ENCODE measurements at regions not wholly inside any gene's neighbourhood (a gene's known extent, or its start where the extent isn't known, plus 50 kb on each side); places are given as distances from the start of the nearest gene placed in this dataset.

GRCh38 chr9:16247188-16247875 lies 623.1 kb downstream of the BNC2 start:
- dilution Hi-C loops (cut with MboI; ENCODE audit: extremely low pct_ligation_motif_present, low sequenced_read_pairs): loop anchor here (25.0 kb wide), 1 partner anchor 390 kb away; no protein-coding TSS in a partner anchor
- no peak overlapping the region for H3K4me2 ChIP-seq (ENCODE audit: control insufficient read depth, extremely low read depth, insufficient read depth, low read depth, low read length)
- H2AFZ ChIP-seq (ENCODE audit: control insufficient read depth, low read length): no peak overlapping the region

GRCh38 chr9:16248822-16249221 lies 621.6 kb downstream of the BNC2 start:
- TF ChIP-seq EZH2 (IDR thresholded peaks at IDR 0.05; ENCODE audit: low read length) (no peak), CTCF (optimal IDR thresholded peaks at IDR 0.05 in 1 of 3, IDR thresholded peaks at IDR 0.05 in 1 of 3, conservative IDR thresholded peaks at IDR 0.05 in 1 of 3; ENCODE audit: extremely low read depth in 1 of 3, insufficient read depth in 2 of 3, low read length in 3 of 3) (no peak)
- Histone ChIP-seq H2AFZ (ENCODE audit: control insufficient read depth, low read length) (no peak overlapping the region), H3K9ac (ENCODE audit: control insufficient read depth, extremely low read depth, insufficient read depth, low read length) (no peak overlapping the region), H3K79me2 (ENCODE audit: control insufficient read depth, insufficient read depth, low read length) (no peaks in the 10 kb centered on the region), H3K9me1 (ENCODE audit: control insufficient read depth, extremely low read depth, insufficient read depth, low read length) (no peaks in the 10 kb centered on the region), H3K9me3 (ENCODE audit: control insufficient read depth, low read depth, low read length) (no peaks in the 10 kb centered on the region), H3K4me2 (ENCODE audit: control insufficient read depth, extremely low read depth, insufficient read depth, low read depth, low read length) (no peak overlapping the region), H4K20me1 (ENCODE audit: control insufficient read depth, extremely low read depth, insufficient read depth, low read length) (no peaks in the 10 kb centered on the region), H3K4me1 (ENCODE audit: control insufficient read depth, extremely low read depth, insufficient read depth, low read length) (peaks cover 9% of the 10 kb centered on the region), H3K27ac (ENCODE audit: control insufficient read depth, insufficient read depth, low read length) (no peak overlapping the region), H3K4me3 (ENCODE audit: control insufficient read depth in 2 of 3, extremely low read depth in 1 of 3, insufficient read depth in 2 of 3, low read depth in 1 of 3, low read length in 3 of 3) (no peak overlapping the region), H3K36me3 (ENCODE audit: control insufficient read depth in 2 of 2, extremely low read depth in 1 of 2, insufficient read depth in 2 of 2, low read length in 2 of 2) (no peaks in the 10 kb centered on the region), H3K27me3 (ENCODE audit: control insufficient read depth, extremely low read depth, insufficient read depth, low read length) (no peaks in the 10 kb centered on the region)
- dilution Hi-C loops (cut with MboI; ENCODE audit: extremely low pct_ligation_motif_present, low sequenced_read_pairs): loop anchor here (25.0 kb wide), 1 partner anchor 388 kb away; no protein-coding TSS in a partner anchor
- FAIRE-seq (no peak), DNase-seq (ENCODE audit: low read depth, low spot score) (no peak)

More at GRCh38 chr9:16247188-16247875, 623.1 kb downstream of the BNC2 start:
- peak; percentile 78 for FAIRE-seq
- Histone ChIP-seq H3K9me1 (ENCODE audit: control insufficient read depth, extremely low read depth, insufficient read depth, low read length) (no peaks in the 10 kb centered on the region), H3K9me3 (ENCODE audit: control insufficient read depth, low read depth, low read length) (no peaks in the 10 kb centered on the region), H3K27ac (ENCODE audit: control insufficient read depth, insufficient read depth, low read length) (no peak overlapping the region), H3K4me3 (ENCODE audit: control insufficient read depth in 2 of 3, extremely low read depth in 1 of 3, insufficient read depth in 2 of 3, low read depth in 1 of 3, low read length in 3 of 3) (no peak overlapping the region), H3K9ac (ENCODE audit: control insufficient read depth, extremely low read depth, insufficient read depth, low read length) (no peak overlapping the region), H4K20me1 (ENCODE audit: control insufficient read depth, extremely low read depth, insufficient read depth, low read length) (no peaks in the 10 kb centered on the region), H3K36me3 (ENCODE audit: control insufficient read depth in 2 of 2, extremely low read depth in 1 of 2, insufficient read depth in 2 of 2, low read length in 2 of 2) (no peaks in the 10 kb centered on the region), H3K27me3 (ENCODE audit: control insufficient read depth, extremely low read depth, insufficient read depth, low read length) (no peaks in the 10 kb centered on the region), H3K4me1 (ENCODE audit: control insufficient read depth, extremely low read depth, insufficient read depth, low read length) (peaks cover 9% of the 10 kb centered on the region), H3K79me2 (ENCODE audit: control insufficient read depth, insufficient read depth, low read length) (no peaks in the 10 kb centered on the region)
- peak; percentile 36 for DNase-seq (ENCODE audit: low read depth, low spot score)
- no peak for TF ChIP-seq EZH2 (IDR thresholded peaks at IDR 0.05; ENCODE audit: low read length)
- TF ChIP-seq CTCF (optimal IDR thresholded peaks at IDR 0.05 in 1 of 3, IDR thresholded peaks at IDR 0.05 in 1 of 3, conservative IDR thresholded peaks at IDR 0.05 in 1 of 3; ENCODE audit: extremely low read depth in 1 of 3, insufficient read depth in 2 of 3, low read length in 3 of 3): no peak
